ENCODE measurements at regions not wholly inside any gene's neighbourhood (a gene's known extent, or its start where the extent isn't known, plus 50 kb on each side); places are given as distances from the start of the nearest gene placed in this dataset.

DNA sequence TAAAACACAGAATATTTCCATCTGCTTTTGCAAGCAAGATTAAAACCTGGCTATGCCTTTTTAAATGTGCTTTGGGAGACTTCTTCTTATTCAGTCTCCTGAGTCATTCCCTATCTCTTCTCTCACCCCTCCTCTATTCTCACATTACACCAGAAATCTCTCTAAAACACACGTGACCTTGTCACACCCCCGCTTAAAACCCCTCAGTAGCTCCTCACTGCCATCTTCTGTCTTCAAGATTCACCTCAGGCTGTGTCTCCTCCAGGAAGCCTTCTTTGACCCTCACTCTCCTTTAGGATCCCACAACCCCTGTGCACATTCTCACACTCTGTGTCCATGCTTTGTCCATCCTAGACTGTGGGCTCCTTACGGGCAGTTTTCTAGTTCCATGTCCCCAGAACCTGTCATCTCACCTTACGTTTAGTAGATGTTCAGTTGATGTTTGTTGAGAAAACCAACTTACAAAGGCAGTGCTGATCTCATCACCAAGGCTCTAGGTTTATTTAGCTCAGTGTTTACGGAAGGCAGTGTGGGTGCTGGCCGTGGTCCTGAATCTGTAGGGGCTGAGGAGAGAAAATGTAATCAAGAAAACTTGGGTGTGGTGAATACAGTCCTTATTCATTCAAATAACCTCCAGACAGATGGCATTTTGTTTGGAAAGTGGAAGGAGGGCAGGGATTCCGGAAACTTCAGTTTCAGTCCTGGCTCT lies 143.5 kb downstream of the DMRTA2 start:
- TF ChIP-seq, protein P1, sequence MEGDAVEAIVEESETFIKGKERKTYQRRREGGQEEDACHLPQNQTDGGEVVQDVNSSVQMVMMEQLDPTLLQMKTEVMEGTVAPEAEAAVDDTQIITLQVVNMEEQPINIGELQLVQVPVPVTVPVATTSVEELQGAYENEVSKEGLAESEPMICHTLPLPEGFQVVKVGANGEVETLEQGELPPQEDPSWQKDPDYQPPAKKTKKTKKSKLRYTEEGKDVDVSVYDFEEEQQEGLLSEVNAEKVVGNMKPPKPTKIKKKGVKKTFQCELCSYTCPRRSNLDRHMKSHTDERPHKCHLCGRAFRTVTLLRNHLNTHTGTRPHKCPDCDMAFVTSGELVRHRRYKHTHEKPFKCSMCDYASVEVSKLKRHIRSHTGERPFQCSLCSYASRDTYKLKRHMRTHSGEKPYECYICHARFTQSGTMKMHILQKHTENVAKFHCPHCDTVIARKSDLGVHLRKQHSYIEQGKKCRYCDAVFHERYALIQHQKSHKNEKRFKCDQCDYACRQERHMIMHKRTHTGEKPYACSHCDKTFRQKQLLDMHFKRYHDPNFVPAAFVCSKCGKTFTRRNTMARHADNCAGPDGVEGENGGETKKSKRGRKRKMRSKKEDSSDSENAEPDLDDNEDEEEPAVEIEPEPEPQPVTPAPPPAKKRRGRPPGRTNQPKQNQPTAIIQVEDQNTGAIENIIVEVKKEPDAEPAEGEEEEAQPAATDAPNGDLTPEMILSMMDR (IDR thresholded peaks at IDR 0.05) = no peak
- TF ChIP-seq POLR2AphosphoS5 (IDR thresholded peaks at IDR 0.05; ENCODE audit: insufficient read depth in 1 of 2, low read depth in 1 of 2) = no peak
- TF ChIP-seq POLR2A (IDR thresholded peaks at IDR 0.05) = no peak

Data from vagina (tissue), 2 donors.